GM23338 (cell line): ENCODE measurements at regions not wholly inside any gene's neighbourhood (a gene's known extent, or its start where the extent isn't known, plus 50 kb on each side); places are given as distances from the start of the nearest gene placed in this dataset.

ENCODE experiments used
- EZH2 ChIP-seq: fragments of 200-600 bp; sonication (generic); IDR thresholded peaks from one replicate; pipeline ENCODE4 v1.8.0; 2017; ENCODE audit warnings: antibody characterized with exemption, mild to moderate bottlenecking, low read depth; ENCODE audit not compliant: unreplicated experiment
- EZH2phosphoT487 ChIP-seq: fragments of 200-600 bp; sonication (generic); IDR thresholded peaks from one replicate; pipeline ENCODE4 v1.8.1; 2018; ENCODE audit warnings: antibody characterized with exemption; ENCODE audit not compliant: unreplicated experiment
- TF ChIP-seq, protein P1 (sequence below), 2 experiments: fragments of 200-600 bp in 1 of 2; sonication (generic) in 1 of 2; conservative IDR thresholded peaks; 2 replicates each; pipeline versions ENCODE4 v1.5.1 to v1.6.1; 2016 to 2017; ENCODE audit warnings: antibody characterized with exemption in 2 of 2, low read depth in 2 of 2, mild to moderate bottlenecking in 2 of 2, moderate library complexity in 1 of 2

DNA sequence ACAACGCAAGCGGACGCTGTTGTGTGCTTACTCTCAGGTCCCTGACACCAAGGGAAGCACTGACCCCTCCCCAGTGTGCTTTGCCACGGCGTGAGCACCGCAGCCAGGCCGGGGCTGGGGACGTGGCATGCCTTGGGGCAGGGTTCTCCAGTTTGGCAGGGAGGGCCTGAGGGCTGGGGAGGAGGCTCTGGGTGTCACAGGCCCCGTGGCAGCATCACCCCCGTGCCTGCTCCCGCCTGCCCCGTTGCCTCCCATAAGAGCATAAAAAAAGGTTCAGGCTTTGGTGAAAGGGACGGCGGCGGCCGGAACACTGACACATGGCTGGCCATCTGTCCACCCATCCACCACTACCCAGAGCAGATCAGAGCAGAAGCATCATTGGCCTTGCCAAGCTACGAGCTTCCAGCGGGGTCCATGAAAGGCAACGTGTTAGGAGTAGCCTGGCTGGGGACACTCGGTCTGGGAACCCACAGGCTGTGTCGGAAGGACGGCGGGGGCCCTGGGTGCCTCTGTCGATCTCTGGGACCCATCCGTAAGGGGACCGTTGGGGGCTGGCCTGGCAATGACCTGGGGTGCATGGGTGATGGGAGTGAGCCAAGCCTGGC lies 183.0 kb downstream of the IGLL1 start:
- TF ChIP-seq, protein P1, sequence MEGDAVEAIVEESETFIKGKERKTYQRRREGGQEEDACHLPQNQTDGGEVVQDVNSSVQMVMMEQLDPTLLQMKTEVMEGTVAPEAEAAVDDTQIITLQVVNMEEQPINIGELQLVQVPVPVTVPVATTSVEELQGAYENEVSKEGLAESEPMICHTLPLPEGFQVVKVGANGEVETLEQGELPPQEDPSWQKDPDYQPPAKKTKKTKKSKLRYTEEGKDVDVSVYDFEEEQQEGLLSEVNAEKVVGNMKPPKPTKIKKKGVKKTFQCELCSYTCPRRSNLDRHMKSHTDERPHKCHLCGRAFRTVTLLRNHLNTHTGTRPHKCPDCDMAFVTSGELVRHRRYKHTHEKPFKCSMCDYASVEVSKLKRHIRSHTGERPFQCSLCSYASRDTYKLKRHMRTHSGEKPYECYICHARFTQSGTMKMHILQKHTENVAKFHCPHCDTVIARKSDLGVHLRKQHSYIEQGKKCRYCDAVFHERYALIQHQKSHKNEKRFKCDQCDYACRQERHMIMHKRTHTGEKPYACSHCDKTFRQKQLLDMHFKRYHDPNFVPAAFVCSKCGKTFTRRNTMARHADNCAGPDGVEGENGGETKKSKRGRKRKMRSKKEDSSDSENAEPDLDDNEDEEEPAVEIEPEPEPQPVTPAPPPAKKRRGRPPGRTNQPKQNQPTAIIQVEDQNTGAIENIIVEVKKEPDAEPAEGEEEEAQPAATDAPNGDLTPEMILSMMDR (conservative IDR thresholded peaks at IDR 0.05; ENCODE audit: low read depth in 2 of 2): no peak
- no peak for TF ChIP-seq EZH2phosphoT487
- no peak for TF ChIP-seq EZH2
